Fibroblast of the aortic adventitia (primary cell): ENCODE measurements at regions not wholly inside any gene's neighbourhood (a gene's known extent, or its start where the extent isn't known, plus 50 kb on each side); places are given as distances from the start of the nearest gene placed in this dataset.
"Not testable (repeated sequence)": the region's sequence is repeated elsewhere in the genome, so short reads cannot be mapped to it uniquely, and the experiment has no call there.

ENCODE experiments used
- DNase-seq: peaks from one replicate; pipeline ENCODE4 v3.0.0-alpha.2; 2010; ENCODE audit warnings: low read depth
- H3K4me3 ChIP-seq: 2 replicates; pipeline ENCODE4 v1.5.1; 2011; ENCODE audit warnings: low read depth, mild to moderate bottlenecking, control low read depth, low read length, moderate library complexity
- TF ChIP-seq, protein P1 (sequence below): IDR thresholded peaks from 2 replicates; pipeline ENCODE4 v1.5.1; 2011; ENCODE audit warnings: mild to moderate bottlenecking, low read length, control low read depth, inconsistent platforms; ENCODE audit not compliant: insufficient read depth

DNA sequence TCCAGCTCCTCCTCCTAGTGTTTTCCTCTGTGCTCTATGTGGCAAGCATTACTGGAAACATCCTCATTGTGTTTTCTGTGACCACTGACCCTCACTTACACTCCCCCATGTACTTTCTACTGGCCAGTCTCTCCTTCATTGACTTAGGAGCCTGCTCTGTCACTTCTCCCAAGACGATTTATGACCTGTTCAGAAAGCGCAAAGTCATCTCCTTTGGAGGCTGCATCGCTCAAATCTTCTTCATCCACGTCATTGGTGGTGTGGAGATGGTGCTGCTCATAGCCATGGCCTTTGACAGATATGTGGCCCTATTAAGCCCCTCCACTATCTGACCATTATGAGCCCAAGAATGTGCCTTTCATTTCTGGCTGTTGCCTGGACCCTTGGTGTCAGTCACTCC lies 64.0 kb downstream of the OR4F15 start:
- DNase-seq, H3K4me3 ChIP-seq: not testable (repeated sequence)

DNA sequence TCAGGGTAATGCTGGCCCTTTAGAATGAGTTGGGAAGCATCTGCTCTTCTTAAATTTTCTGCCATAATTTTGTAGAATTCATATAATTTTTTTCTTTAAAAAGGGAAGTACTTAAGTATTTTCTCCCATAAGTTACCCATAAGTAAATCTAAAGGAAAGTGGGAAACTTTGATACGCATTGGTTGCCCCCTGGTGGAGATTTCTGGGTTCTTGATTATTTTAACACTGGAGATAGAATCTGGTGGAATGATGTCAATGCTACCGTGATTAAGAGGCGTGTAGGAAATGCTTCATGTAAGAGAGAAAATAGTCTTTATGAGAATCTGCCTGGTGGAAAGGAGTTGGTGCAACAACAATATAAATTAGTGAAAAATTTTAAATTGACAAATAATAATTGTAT lies 65.6 kb downstream of the OR4F15 start:
- peak; percentile 7 for DNase-seq
- H3K4me3 ChIP-seq: not testable (repeated sequence)
- TF ChIP-seq, protein P1, sequence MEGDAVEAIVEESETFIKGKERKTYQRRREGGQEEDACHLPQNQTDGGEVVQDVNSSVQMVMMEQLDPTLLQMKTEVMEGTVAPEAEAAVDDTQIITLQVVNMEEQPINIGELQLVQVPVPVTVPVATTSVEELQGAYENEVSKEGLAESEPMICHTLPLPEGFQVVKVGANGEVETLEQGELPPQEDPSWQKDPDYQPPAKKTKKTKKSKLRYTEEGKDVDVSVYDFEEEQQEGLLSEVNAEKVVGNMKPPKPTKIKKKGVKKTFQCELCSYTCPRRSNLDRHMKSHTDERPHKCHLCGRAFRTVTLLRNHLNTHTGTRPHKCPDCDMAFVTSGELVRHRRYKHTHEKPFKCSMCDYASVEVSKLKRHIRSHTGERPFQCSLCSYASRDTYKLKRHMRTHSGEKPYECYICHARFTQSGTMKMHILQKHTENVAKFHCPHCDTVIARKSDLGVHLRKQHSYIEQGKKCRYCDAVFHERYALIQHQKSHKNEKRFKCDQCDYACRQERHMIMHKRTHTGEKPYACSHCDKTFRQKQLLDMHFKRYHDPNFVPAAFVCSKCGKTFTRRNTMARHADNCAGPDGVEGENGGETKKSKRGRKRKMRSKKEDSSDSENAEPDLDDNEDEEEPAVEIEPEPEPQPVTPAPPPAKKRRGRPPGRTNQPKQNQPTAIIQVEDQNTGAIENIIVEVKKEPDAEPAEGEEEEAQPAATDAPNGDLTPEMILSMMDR: peak; percentile 31

DNA sequence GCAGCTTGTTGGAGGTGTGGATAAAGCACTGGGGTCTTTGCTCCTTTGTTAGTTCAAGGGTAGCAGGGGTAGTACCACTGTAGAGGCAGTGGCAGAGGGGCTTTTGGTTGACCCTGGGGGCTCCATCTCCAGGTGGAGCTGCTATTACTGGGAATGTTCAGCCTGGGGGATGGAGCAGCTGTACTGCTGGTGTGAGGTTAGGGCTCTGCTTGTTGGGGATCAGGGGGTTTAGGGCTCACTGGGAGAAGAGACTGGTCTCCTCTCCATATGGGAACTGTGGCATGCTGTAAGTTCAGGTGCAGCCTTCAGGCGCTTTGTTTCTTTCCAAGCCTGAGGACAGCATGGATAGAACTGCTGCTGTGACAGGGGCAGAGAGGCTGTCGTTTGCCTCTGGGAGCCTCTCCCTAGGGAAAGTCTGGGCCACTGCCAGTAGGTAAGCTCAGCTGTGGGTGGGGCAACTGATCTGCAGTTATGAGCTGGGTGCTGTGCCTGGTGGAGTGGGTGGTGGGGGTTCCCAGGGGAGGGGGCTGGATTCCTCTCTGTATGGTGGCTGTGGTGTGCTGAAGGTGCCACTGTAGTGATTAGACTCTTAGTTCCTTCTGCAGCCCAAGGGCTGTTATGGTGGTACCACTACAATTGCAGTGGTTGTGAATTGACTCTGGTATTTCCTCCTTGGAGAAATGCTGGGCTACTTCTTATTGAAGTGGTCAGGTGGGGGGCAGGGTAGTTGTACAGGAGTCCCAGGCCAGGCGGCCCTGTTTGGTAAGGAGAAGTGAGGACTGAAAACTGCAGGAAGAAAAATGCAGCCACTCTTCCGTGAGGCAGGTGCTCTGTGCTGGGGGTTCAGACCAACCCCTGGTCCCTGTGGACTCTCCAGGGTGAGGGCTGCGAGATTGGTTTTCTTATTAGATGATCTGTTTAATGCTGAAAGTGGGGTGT lies 100.6 kb downstream of the OR4F15 start:
- H3K4me3 ChIP-seq, DNase-seq: not testable (repeated sequence)

DNA sequence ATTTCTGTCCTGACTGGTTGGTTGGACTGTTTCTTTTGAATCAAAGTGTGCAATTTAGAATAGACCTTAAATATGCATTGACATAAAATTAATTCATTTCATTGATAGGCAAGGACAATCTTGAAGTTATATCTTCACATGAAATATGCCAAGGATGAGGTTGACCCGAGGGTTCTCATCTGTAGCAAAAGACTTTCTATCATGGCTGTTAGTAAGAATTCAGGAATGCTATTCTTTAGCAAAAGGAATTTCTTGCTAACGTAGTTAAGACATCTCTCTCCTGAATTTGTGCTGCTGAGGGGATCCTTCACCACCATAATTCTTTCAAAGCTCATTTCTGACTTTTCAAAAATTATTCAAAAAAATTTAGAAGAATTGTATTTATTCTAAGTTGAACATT lies 112.6 kb downstream of the OR4F15 start:
- DNase-seq, H3K4me3 ChIP-seq: not testable (repeated sequence)

DNA sequence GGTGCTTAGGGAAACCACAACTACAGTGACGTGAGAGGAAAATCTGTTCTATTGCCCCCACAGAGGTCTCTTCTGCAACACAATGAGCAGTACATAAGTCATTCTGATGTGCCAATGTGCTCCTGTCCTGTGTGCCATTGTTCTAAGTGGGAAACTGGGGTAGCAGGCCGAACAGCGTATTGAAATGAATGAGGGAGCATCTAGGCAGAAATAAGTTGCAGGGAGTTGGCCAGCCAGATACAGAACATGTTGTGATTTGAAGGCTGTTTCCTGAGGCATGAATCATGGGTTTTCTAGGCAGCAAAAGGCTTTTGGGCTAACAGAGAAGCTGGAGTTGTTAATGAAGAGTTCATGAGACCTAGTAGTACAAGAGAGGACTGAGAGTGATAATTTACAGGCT lies 122.5 kb downstream of the OR4F15 start:
- not testable (repeated sequence) for H3K4me3 ChIP-seq, DNase-seq

DNA sequence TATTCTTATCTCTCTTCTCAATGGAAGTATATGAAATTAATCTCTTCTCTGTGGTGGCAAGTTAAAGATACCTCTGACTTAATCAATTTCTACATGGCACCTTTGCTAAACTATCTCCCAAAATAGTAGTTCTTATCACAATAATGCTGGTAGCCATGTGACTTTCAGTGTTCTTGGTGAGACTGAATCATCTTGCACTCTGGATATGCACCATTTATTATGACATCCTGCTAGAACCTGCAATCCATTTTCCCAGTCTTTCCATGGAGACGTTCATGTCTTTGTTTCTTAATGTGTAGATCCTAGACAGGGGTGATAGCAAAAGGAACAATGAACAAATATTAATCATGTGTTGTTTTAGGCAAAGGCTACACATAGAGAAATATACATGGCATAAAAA lies 125.4 kb downstream of the OR4F15 start:
- not testable (repeated sequence) for DNase-seq, H3K4me3 ChIP-seq

DNA sequence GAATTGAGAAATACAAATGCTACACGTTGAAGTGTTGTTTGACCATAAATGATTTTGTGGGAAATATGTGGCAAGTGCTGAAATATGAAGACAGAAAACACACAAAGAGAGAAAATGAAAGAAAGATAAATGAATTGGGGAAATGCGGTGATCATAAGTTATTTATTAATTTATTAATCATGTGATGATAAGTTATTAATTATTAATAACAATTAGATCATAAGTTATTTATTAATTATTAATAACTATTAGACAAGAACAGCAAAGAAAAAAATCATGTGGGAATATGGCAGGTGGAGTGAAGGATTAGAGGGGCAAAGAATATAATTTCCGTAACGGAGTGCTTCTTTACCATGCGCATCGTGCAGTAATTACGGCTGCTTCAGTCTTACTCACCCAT lies 126.6 kb downstream of the OR4F15 start:
- not testable (repeated sequence) for DNase-seq, H3K4me3 ChIP-seq

DNA sequence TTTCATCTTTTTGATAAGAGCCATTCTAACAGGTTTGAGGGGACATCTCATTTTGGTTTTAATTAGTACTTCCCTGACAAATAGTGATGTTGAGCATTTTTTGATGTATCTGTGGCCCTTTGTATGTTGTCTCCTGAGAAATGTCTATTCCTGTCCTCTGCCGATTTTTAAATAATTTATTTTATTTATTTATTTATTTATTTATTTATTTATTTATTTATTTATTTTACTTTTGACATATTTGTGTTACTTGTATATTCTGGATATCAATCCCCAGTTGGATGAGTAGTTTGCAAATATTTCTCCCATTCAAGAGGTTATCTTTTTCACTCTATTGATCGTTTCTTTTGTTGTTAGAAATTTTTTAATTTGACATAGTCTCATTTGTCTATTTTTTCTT lies 133.9 kb downstream of the OR4F15 start:
- DNase-seq, H3K4me3 ChIP-seq: not testable (repeated sequence)

DNA sequence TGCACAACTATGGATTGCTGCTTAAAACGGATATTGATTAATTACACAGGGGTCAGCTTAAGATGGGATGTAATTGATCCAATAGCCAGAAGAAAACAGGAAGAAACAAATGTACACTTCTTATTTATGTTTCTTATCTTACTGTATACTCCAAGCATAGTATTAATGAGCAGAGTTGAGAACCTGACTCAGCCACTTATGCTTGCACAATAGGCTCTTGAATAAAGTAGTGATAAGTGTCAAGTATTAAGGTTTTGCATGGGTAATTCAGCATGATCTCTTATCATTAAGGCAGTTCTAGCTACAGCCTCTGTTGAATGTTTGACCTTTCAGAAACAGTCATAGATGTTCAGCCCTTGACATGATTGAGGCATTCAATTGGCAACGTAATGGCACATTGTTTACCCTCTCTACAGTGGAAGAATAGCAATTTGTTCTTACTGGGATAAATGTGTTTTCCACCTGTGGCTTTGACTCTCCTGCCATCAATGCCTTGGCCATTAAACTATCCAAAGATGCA lies 136.5 kb downstream of the OR4F15 start:
- not testable (repeated sequence) for DNase-seq, H3K4me3 ChIP-seq

DNA sequence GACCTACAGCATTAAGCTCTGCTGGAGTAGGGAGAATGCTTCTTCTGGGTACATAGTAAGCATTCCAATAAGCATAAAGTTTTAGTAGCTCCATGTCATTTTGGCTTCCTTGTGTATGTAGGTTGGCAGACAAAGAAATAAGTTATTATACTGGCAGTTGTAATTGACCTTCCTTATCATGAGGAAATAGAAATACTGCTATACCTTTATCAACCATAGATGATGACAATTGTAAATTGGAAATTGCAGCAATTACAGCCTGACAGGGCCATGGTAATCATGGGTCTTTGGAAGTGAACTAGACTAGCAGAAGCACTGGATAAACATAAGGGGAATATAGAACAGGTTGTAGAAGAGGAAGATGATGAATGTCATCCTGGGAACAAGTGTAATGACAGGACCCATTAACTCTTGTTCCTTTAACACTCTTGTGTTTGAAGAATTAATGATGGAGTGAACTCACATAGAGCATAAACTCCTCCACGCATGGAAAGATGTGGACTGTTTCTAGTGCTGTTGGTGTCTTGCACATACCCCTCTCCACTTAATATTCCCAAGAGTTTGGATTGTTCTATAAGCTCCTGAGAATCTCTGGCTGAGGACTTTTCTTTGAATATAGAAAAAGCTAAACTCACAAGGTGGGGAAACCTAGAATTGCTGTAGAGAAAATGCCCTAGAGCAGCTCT lies 137.5 kb downstream of the OR4F15 start:
- H3K4me3 ChIP-seq, DNase-seq: not testable (repeated sequence)

DNA sequence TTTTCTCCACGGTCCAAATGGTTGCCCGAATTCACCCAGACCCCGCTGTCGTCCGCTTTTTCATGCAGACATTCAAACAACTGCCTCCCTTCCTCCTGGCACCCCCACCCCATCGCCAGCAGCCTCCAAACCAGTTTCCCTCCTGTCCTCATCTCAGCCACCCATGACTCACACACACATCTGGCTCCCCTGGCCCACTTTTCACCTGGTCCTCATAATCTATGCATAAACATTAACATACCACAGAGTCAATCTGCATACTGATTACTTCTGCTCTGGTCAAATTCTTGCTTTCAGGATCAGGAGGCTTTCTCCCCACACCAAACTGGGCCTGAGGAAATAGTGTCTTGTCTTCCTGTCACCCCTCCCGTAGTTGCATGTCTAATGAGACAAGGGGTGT lies 142.0 kb downstream of the OR4F15 start:
- not testable (repeated sequence) for DNase-seq, H3K4me3 ChIP-seq

DNA sequence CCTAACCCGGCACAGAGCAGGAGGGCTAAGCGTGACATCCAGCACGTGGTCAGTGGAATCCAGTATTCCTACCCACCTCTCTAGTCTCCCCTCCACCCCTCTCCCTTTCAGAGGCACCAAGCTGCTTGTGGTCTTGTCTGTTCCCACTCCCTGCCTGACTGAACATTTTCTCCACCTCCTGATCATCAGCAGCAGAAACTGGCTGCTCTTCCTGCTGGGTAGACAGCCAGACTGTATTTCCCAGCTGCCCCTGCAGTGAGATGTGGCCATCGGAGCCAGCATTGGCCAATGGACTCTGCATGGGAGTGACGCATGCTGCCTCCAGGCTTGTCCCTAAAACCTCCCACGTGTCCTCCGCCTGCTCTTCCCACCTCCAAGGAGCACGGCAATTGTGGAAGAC lies 143.8 kb downstream of the OR4F15 start:
- peak; percentile 20 for DNase-seq

DNA sequence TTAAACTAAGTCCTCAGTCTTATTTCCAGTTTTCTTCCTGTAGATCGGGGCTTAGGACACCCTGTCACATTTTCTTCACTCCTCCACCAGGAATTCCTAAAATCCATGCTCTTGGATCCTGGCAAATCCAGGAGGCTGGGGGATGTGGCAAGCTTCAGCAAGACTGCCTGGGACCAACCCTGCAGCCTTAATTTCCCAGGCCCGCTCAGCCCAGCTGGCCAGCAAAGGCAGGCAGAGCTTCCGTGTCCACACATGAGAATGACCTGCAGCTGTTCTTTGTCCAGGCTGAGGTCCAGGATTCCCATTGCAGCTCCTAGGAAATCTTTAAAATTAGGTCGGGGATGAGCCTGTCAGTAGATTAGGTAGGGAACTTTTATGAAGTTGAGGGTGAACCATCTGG lies 146.7 kb downstream of the OR4F15 start:
- H3K4me3 ChIP-seq, DNase-seq: not testable (repeated sequence)

More for the DNA sequence above, 143.8 kb downstream of the OR4F15 start:
- H3K4me3 ChIP-seq: not testable (repeated sequence)

DNA sequence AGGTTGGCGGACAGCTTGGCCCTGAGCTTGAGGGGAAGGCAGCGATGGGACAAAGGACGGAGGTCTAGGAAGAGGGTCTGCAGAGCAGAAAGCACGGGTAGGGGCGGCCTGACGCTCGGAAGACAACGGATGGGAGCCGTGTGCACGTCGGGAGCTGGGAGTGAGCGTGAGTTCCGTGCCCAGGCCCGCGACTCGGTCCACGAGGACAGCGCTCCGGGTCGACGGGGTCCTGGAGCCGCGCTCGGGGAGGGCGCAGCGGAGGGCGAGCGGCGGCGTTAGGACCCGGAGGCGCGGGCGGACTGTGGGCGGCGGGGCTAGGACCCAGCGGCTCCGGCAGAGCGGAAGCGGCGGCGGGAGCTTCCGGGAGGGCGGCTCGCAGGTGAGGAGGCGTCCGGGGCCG lies 149.3 kb downstream of the OR4F15 start:
- H3K4me3 ChIP-seq, DNase-seq: not testable (repeated sequence)

DNA sequence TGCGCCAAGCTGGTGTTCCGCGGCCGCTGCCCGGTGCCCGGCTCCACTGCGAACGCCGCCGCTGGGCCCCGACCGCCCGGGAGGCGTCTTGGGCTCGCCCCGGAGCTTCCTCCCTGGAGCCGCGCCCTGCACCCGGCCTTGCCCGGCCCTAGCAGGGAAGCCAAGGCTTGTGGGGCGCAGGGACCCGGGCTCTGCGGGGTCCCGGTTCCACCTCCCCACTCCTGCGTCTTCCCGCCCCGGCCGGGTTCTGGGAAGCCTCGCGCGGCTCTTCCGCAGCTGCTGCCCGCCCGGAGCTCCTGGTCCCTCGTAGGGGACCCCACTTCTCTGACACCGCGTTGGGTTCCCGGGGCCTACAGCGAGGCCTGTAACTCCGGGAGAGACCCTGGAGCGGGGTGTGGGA lies 149.8 kb downstream of the OR4F15 start:
- not testable (repeated sequence) for DNase-seq

DNA sequence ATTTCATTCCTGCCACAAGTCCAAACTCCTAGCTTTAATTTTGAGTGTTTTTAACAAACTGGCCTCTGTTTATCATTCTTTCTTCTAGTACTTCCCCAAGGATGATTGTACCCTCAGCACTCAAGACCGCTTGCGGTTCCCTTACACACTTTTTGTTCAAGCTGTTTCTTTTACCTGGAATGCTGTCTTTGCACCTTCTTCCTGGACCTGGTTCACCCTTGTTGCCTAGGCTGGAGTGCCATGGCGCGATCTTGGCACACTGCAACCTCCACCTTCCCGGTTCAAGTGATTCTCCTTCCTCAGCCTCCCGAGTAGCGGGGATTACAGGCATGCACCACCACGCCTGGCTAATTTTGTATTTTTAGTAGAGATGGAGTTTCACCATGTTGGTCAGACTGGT lies 151.7 kb downstream of the OR4F15 start:
- not testable (repeated sequence) for DNase-seq

More for the DNA sequence above, 149.8 kb downstream of the OR4F15 start:
- not testable (repeated sequence) for H3K4me3 ChIP-seq

DNA sequence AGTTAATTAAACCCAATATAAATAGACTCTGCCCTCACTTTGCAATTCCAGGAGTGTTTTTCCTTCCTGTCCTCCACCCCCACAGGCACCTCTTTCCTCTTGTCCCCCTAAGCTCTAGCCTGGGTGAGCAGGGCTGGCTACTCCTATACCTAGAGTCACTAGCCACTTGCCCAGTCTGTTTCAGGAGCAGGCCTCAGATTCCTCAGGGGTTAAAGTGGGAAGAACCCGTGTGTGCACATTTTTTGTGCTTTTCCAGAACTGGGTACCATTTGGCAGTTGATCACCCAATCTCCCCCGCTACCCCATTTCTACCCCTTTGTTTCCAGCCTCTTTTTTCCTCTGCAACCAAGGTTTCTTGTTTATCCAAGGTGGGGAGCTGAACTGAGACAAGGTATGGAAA lies 153.4 kb downstream of the OR4F15 start:
- DNase-seq: not testable (repeated sequence)

More for the DNA sequence above, 151.7 kb downstream of the OR4F15 start:
- not testable (repeated sequence) for H3K4me3 ChIP-seq

DNA sequence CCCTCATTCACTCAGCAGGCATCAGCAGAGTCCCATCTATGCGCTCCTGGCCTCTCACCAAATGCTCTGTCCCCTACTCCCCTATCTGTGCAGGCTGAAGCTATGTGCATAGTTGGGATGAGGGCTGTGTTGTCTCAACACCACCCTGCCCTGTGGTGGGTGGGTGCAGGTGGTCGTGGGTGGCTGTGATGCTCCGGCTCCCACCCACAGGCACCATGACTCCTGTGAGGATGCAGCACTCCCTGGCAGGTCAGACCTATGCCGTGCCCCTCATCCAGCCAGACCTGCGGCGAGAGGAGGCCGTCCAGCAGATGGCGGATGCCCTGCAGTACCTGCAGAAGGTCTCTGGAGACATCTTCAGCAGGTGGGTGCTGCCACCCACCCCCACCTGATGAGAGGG lies 153.9 kb downstream of the OR4F15 start:
- DNase-seq, H3K4me3 ChIP-seq: not testable (repeated sequence)

More for the DNA sequence above, 153.4 kb downstream of the OR4F15 start:
- H3K4me3 ChIP-seq: not testable (repeated sequence)
